Tibial nerve (tissue), 3 donors: ENCODE measurements at regions not wholly inside any gene's neighbourhood (a gene's known extent, or its start where the extent isn't known, plus 50 kb on each side); places are given as distances from the start of the nearest gene placed in this dataset.

Experiments
- POLR2A ChIP-seq, 2 donors: fragments of 450-650 bp; IDR thresholded peaks; one replicate each; pipeline ENCODE4 v1.6.1; 2017; ENCODE audit warnings: antibody characterized with exemption in 2 of 2, mild to moderate bottlenecking in 2 of 2, moderate library complexity in 2 of 2
- TF ChIP-seq, protein P1 (sequence below), 5 experiments: fragments of 200-600 bp in 3 of 5; fragments of 450-650 bp in 2 of 5; sonication (generic) in 3 of 5; IDR thresholded peaks; one replicate each; pipeline ENCODE4 v1.5.1; 2016 to 2019; ENCODE audit warnings: antibody characterized with exemption in 5 of 5, mild to moderate bottlenecking in 3 of 5, moderate library complexity in 2 of 5

DNA sequence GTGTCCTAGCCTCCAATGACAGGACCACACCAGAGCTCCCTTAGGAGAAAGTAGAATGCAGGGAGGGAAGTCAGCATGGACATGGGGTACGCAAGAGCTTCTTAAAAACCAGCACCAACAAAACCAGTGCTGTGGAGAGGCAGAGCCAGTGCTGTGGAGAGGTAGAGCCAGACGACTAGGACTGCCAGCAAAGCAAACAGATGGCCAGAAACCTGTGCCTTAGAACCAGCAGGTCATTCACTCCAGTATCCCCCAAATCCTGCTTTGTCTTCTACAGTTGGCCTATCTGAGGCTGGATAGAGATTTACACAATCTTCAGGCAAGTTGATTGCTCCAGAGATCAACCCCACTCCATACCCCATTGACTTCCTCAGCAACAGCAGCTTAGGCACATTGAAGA lies 459.9 kb upstream of the CAMK1G start:
- no peak for TF ChIP-seq POLR2A (IDR thresholded peaks at IDR 0.05)
- TF ChIP-seq, protein P1, sequence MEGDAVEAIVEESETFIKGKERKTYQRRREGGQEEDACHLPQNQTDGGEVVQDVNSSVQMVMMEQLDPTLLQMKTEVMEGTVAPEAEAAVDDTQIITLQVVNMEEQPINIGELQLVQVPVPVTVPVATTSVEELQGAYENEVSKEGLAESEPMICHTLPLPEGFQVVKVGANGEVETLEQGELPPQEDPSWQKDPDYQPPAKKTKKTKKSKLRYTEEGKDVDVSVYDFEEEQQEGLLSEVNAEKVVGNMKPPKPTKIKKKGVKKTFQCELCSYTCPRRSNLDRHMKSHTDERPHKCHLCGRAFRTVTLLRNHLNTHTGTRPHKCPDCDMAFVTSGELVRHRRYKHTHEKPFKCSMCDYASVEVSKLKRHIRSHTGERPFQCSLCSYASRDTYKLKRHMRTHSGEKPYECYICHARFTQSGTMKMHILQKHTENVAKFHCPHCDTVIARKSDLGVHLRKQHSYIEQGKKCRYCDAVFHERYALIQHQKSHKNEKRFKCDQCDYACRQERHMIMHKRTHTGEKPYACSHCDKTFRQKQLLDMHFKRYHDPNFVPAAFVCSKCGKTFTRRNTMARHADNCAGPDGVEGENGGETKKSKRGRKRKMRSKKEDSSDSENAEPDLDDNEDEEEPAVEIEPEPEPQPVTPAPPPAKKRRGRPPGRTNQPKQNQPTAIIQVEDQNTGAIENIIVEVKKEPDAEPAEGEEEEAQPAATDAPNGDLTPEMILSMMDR (IDR thresholded peaks at IDR 0.05): no peak
